Common myeloid progenitor, CD34-positive (primary cell): ENCODE measurements at regions not wholly inside any gene's neighbourhood (a gene's known extent, or its start where the extent isn't known, plus 50 kb on each side); places are given as distances from the start of the nearest gene placed in this dataset.
A peak's percentile ranks its signal among the peaks of the same experiment; 100 is the strongest.
"Not testable (repeated sequence)": the region's sequence is repeated elsewhere in the genome, so short reads cannot be mapped to it uniquely, and the experiment has no call there.

Source experiments
- CTCF ChIA-PET: fragments of 350-600 bp; sonication (Branson Sonifier 250); formaldehyde crosslinking; loops from one replicate; lab custom pipeline; 2021; ENCODE audit warnings: antibody characterized with exemption; lab: Charles Lee
- POLR2A ChIA-PET: fragments of 350-600 bp; sonication (Branson Sonifier 250); formaldehyde crosslinking; loops from one replicate; lab custom pipeline; 2021; ENCODE audit warnings: antibody characterized with exemption; lab: Charles Lee
- DNase-seq, 3 donors: peaks; one replicate each; pipeline versions ENCODE4 v3.0.0 to v3.0.0-alpha.2; 2013
- H3K27ac ChIP-seq, 2 experiments: 1 replicate in 1 of 2; 2 replicates in 1 of 2; pipeline ENCODE4 v1.7.0; 2013; ENCODE audit warnings: inconsistent platforms in 2 of 2, low read length in 2 of 2, mild to moderate bottlenecking in 2 of 2, low read depth in 1 of 2, moderate library complexity in 1 of 2; ENCODE audit not compliant: severe bottlenecking in 2 of 2, insufficient read depth in 1 of 2, poor library complexity in 1 of 2
- H3K27me3 ChIP-seq, 5 experiments: replicated peaks in 2 of 5; 1 replicate in 3 of 5; 2 replicates in 2 of 5; pipeline versions ENCODE4 v1.6.1 to v1.7.0; 2013; ENCODE audit warnings: low read length in 4 of 5, mild to moderate bottlenecking in 2 of 5, moderate library complexity in 2 of 5, inconsistent platforms in 1 of 5; ENCODE audit not compliant: insufficient read depth in 5 of 5, control insufficient read depth in 4 of 5
- H3K36me3 ChIP-seq, 4 experiments: 1 replicate in 2 of 4; 2 replicates in 2 of 4; pipeline versions ENCODE4 v1.6.1 to v1.7.0; 2013; ENCODE audit warnings: low read length in 3 of 4, control low read depth in 1 of 4, mild to moderate bottlenecking in 1 of 4; ENCODE audit not compliant: control insufficient read depth in 4 of 4, insufficient read depth in 4 of 4
- H3K4me1 ChIP-seq, 4 experiments: 1 replicate in 3 of 4; 2 replicates in 1 of 4; pipeline versions ENCODE4 v1.6.1 to v1.7.1; 2013; ENCODE audit warnings: low read length in 3 of 4, mild to moderate bottlenecking in 3 of 4, control low read depth in 1 of 4, inconsistent platforms in 1 of 4, moderate library complexity in 1 of 4; ENCODE audit not compliant: control insufficient read depth in 4 of 4, insufficient read depth in 4 of 4; ENCODE audit errors: control extremely low read depth in 1 of 4
- H3K4me3 ChIP-seq, 7 experiments: 1 replicate in 4 of 7; 2 replicates in 3 of 7; pipeline versions ENCODE4 v1.5.1 to v1.7.0; 2013; ENCODE audit warnings: mild to moderate bottlenecking in 7 of 7, low read length in 6 of 7, moderate library complexity in 6 of 7, inconsistent platforms in 2 of 7, low read depth in 2 of 7, control low read depth in 1 of 7; ENCODE audit not compliant: insufficient read depth in 4 of 7, control insufficient read depth in 1 of 7; ENCODE audit errors: extremely low read depth in 1 of 7
- H3K9me3 ChIP-seq, 5 experiments: 1 replicate in 4 of 5; 2 replicates in 1 of 5; pipeline versions ENCODE4 v1.6.1 to v1.7.1; 2013; ENCODE audit warnings: low read length in 4 of 5, mild to moderate bottlenecking in 2 of 5, inconsistent platforms in 1 of 5, low read depth in 1 of 5, moderate library complexity in 1 of 5; ENCODE audit not compliant: control insufficient read depth in 4 of 5, insufficient read depth in 2 of 5; ENCODE audit errors: control extremely low read depth in 1 of 5
- WGBS: methylation state at CpG from one replicate; pipeline ENCODE4 v1.1.5; 2013; ENCODE audit not compliant: insufficient coverage; 5-methylcytosine and 5-hydroxymethylcytosine counted together

- 94% methylated on average over 7 of the region's 24 CpGs for WGBS
- H3K27ac ChIP-seq, H3K27me3 ChIP-seq, H3K9me3 ChIP-seq, H3K4me1 ChIP-seq, POLR2A ChIA-PET, CTCF ChIA-PET, H3K36me3 ChIP-seq: not testable (repeated sequence)
- DNase-seq: peak in 2 of 3 donors; percentile 1 to 24
- H3K4me3 ChIP-seq: peak overlapping the region in 5 of 7 experiments; percentile 28 to 64 (median 49)
Observed at GRCh38 chr4:188738290-188738689, 599.0 kb downstream of the TRIML1 start.

DNA sequence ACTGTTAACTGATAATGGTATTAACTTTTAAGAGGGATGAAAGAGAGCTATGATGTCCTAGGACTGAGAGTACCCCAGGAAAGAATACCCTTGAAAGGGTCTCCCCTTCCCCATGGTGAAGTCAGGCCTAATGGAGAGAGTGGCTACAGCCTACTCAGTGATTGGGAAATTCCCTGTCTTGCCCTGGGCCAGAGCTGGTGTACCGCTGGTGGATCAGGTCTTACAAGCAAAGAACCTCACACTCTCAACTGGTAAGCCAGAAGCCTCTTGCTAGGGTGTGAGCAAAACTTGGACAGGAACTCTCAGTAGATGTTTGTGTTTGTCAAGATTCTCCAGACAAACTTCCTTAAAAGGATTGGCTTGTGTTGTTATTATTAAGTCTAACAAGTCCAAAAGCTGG lies 600.9 kb downstream of the TRIML1 start:
- H3K27ac ChIP-seq, H3K4me3 ChIP-seq, H3K36me3 ChIP-seq, H3K4me1 ChIP-seq, CTCF ChIA-PET, DNase-seq, H3K27me3 ChIP-seq, POLR2A ChIA-PET, H3K9me3 ChIP-seq: not testable (repeated sequence)
- WGBS: no CpG with 5 or more reads among the region's 1 CpG

GRCh38 chr4:188740791-188741190 lies 601.5 kb downstream of the TRIML1 start:
- H3K4me3 ChIP-seq, H3K27ac ChIP-seq, H3K36me3 ChIP-seq, H3K4me1 ChIP-seq, H3K27me3 ChIP-seq, DNase-seq, POLR2A ChIA-PET, H3K9me3 ChIP-seq, CTCF ChIA-PET: not testable (repeated sequence)
- no CpG with 5 or more reads among the region's 1 CpG for WGBS

DNA sequence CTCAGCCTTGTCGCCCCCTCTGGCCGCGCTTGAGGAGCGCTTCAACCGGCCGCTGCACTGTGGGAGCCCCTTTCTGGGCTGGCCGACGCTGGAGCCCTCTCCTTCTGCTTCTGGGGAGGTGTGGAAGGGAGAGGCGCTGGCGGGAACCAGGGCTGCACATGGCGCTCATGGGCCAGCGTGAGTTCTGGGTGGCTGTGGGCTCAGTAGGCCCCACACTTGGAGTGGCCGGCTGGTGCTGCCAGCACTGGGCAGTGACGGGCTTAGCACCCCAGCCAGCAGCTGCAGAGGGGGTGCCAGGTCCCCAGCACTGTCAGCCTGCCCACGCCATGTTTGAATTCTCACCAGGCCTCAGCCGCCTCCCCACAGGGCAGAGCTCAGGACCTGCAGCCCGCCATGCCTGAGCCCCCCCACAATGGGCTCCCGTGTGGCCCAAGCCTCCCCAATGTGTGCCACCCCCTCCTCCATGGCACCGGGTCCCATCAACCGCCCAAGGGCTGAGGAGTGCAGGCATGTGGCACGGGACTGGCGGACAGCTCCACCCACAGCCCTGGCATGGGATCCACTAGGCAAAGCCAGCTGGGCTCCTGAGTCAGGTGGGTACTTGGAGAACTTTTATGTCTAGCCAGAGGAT lies 615.2 kb downstream of the TRIML1 start:
- WGBS: 97% methylated on average over 19 of the region's 22 CpGs
- Histone ChIP-seq H3K9me3 (peaks cover 0 to 6% (median 0%) of the 10 kb centered on the region in 5 experiments), H3K4me3 (no peak overlapping the region), H3K36me3 (no peaks in the 10 kb centered on the region), H3K4me1 (no peaks in the 10 kb centered on the region), H3K27me3 (no peaks in the 10 kb centered on the region), H3K27ac (no peak overlapping the region)
- DNase-seq: no peak
- ChIA-PET POLR2A (no interaction called here), CTCF (interaction anchor here (1.3 kb wide), 1 partner anchor 42 kb away, joined by 3 read pairs; no protein-coding TSS in a partner anchor)

DNA sequence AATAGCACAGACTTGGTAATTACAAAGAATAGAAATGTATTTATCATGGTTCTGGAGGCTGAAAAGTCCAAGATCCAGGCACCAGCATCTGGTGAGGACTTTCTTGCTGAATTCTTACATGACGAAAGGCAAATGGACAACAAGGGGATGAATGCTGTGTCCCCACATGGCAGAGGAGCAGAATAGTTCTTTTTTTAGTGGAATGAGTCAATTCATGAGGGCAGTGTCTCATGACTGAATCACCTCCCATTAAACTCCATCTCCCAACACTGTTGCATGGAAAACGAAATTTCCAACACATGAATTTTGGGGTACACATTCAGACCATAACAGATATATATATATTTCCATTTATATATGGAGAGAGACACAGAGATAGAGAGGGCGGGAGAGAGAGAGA lies 628.3 kb downstream of the TRIML1 start:
- Histone ChIP-seq H3K27me3 (no peaks in the 10 kb centered on the region), H3K36me3 (no peaks in the 10 kb centered on the region), H3K27ac (no peak overlapping the region), H3K9me3 (no peaks in the 10 kb centered on the region), H3K4me1 (no peaks in the 10 kb centered on the region), H3K4me3 (no peak overlapping the region)
- CTCF ChIA-PET: no interaction called here
- POLR2A ChIA-PET: no interaction called here
- WGBS: 100% methylated on average over 2 of the region's 3 CpGs
- DNase-seq: no peak

DNA sequence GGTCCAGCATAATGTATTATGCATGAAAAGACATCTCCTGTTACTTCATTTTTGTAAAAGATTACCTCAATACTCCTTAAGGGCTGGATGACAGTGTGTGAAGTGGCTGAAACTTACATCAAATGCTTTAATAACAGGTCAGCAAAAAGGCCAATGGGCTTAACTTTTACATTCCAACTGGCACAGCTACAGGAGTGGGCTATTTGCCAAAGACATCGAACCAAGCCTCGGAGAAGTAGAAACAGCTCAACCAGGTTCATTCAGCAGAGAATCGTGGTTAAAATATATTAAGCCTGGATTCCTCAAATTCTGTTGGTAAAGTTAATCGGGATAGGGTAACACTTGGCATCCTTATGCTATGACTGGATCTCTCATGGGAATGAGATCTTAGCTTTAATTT lies 639.7 kb downstream of the TRIML1 start:
- Histone ChIP-seq H3K9me3 (no peaks in the 10 kb centered on the region), H3K4me3 (no peak overlapping the region), H3K27ac (no peak overlapping the region), H3K4me1 (no peaks in the 10 kb centered on the region), H3K27me3 (no peaks in the 10 kb centered on the region), H3K36me3 (no peaks in the 10 kb centered on the region)
- ChIA-PET CTCF (interaction anchor here (1.6 kb wide), 1 partner anchor 28 kb away, joined by 3 read pairs; no protein-coding TSS in a partner anchor), POLR2A (no interaction called here)
- WGBS: 100% methylated on average over 3 of the region's 4 CpGs
- DNase-seq: no peak

DNA sequence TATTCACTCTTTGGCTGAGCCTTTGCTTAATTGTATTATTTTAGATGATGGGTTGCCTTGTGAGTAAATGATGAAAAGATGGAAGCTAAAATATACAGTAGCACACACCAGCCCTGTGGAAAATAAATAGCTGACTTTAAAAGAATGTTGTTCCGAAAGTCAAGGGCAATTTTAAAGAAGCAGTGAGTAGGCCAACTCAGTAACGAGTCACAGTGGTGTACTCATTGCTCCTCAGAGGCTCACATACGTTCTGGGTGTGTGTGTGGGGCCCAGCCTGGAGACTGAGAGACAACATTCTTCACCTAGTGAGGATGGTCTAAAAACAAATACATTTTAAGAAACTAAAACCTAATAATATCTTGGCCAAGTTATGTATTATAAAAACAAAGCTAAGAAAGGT lies 640.3 kb downstream of the TRIML1 start:
- no peaks in the 10 kb centered on the region for H3K27me3 ChIP-seq
- no peak overlapping the region for H3K4me3 ChIP-seq
- ChIA-PET POLR2A (no interaction called here), CTCF (interaction anchor here (0.6 to 1.6 kb wide), 3 partner anchors 27 to 1290 kb away, joined by 3 read pairs; no protein-coding TSS in a partner anchor)
- no peaks in the 10 kb centered on the region for H3K9me3 ChIP-seq
- 100% methylated on average over 2 of the region's 3 CpGs for WGBS
- H3K4me1 ChIP-seq: no peaks in the 10 kb centered on the region
- no peak overlapping the region for H3K27ac ChIP-seq
- no peak for DNase-seq
- no peaks in the 10 kb centered on the region for H3K36me3 ChIP-seq
